GM12878 (cell line): ENCODE measurements at regions not wholly inside any gene's neighbourhood (a gene's known extent, or its start where the extent isn't known, plus 50 kb on each side); places are given as distances from the start of the nearest gene placed in this dataset.

ENCODE experiments used
- ATAC-seq: fragments of 200-7000 bp; cut with Tn5 transposase; 3 replicates; pipeline ENCODE4 v1.9.1; 2020; ENCODE audit warnings: mild to moderate bottlenecking, moderate library complexity
- BruUV-seq: library from RNA; stranded (reverse); fragments of 400-500 nt; replicated peaks from 2 replicates; lab custom pipeline; 2021; lab: Mats Ljungman, UMichigan
- CTCF ChIA-PET: fragments of 300-600 bp; sonication (Branson Sonifier 250); formaldehyde crosslinking; extraction: SDS; loops from one replicate; lab custom pipeline; 2021; ENCODE audit warnings: inconsistent platforms; lab: Yijun Ruan, JAX
- POLR2A ChIA-PET: fragments of 350-600 bp; formaldehyde crosslinking; extraction: SDS; loops from one replicate; lab custom pipeline; 2021; ENCODE audit warnings: inconsistent platforms; lab: Charles Lee
- RAD21 ChIA-PET: fragments of 300-600 bp; sonication (Branson Sonifier 250); formaldehyde crosslinking; loops from one replicate; lab custom pipeline; 2023; ENCODE audit warnings: antibody characterized with exemption; ENCODE audit not compliant: unreplicated experiment; lab: Charles Lee
- SMC1A ChIA-PET: fragments of 300-600 bp; sonication (Branson Sonifier 250); formaldehyde crosslinking; loops from one replicate; lab custom pipeline; 2023; ENCODE audit not compliant: unreplicated experiment, uncharacterized antibody; lab: Charles Lee
- DNase-seq: peaks from one replicate; pipeline ENCODE4 v3.0.0-alpha.2; 2011; ENCODE audit warnings: low read depth, low spot score
- FAIRE-seq: peaks from 3 replicates; lab custom pipeline; 2011; peaks lifted over from hg19 to GRCh38; lab: Jason Lieb, UNC
- H2AFZ ChIP-seq: 2 replicates; pipeline ENCODE4 v1.6.0; 2011; ENCODE audit warnings: low read depth, low read length, control low read depth; ENCODE audit not compliant: control insufficient read depth
- H3K27ac ChIP-seq: 2 replicates; pipeline ENCODE4 v1.5.1; 2011; ENCODE audit warnings: control low read depth; ENCODE audit not compliant: control insufficient read depth, insufficient read depth
- H3K27me3 ChIP-seq, 2 experiments: replicated peaks in 1 of 2; 2 replicates each; pipeline versions ENCODE4 v1.6.0 to v1.6.1; 2011; ENCODE audit warnings: low read length in 1 of 2; ENCODE audit not compliant: control insufficient read depth in 2 of 2, insufficient read depth in 2 of 2
- H3K36me3 ChIP-seq, 2 experiments: 2 replicates each; pipeline ENCODE4 v1.5.1; 2011; ENCODE audit warnings: low read length in 1 of 2; ENCODE audit not compliant: control insufficient read depth in 2 of 2, insufficient read depth in 2 of 2
- H3K4me1 ChIP-seq: 2 replicates; pipeline ENCODE4 v1.6.1; 2011; ENCODE audit warnings: mild to moderate bottlenecking, low read length, moderate library complexity, mixed read lengths; ENCODE audit not compliant: control insufficient read depth, insufficient read depth
- H3K4me2 ChIP-seq: 2 replicates; pipeline ENCODE4 v1.6.0; 2011; ENCODE audit warnings: control low read depth; ENCODE audit not compliant: control insufficient read depth, insufficient read depth
- H3K4me3 ChIP-seq: fragments of 200-600 bp; sonication (generic); 2 replicates; pipeline ENCODE4 v1.5.1; 2016
- H3K79me2 ChIP-seq: 2 replicates; pipeline ENCODE4 v1.6.0; 2011; ENCODE audit warnings: low read length; ENCODE audit not compliant: control insufficient read depth, insufficient read depth
- H3K9ac ChIP-seq: 2 replicates; pipeline ENCODE4 v1.8.0; 2011; ENCODE audit warnings: low read length, control low read depth, mixed read lengths; ENCODE audit not compliant: control insufficient read depth, insufficient read depth
- H3K9me3 ChIP-seq: replicated peaks from 3 replicates; pipeline ENCODE4 v1.5.1; 2011; ENCODE audit warnings: mild to moderate bottlenecking, low read length; ENCODE audit not compliant: control insufficient read depth, insufficient read depth
- H4K20me1 ChIP-seq: 2 replicates; pipeline ENCODE4 v1.6.0; 2011; ENCODE audit not compliant: control insufficient read depth, insufficient read depth
- EGR1 ChIP-seq, 2 experiments: IDR thresholded peaks; 1 replicate in 1 of 2; 2 replicates in 1 of 2; pipeline ENCODE4 v1.6.1; 2011 to 2012; ENCODE audit warnings: low read depth in 2 of 2, low read length in 2 of 2, borderline replicate concordance in 1 of 2, mild to moderate bottlenecking in 1 of 2, moderate library complexity in 1 of 2
- NBN ChIP-seq: fragments of 450-650 bp; IDR thresholded peaks from 2 replicates; pipeline ENCODE4 v1.6.1; 2016
- NFXL1 ChIP-seq: fragments of 450-650 bp; IDR thresholded peaks from 2 replicates; pipeline ENCODE4 v1.6.1; 2017; ENCODE audit warnings: antibody characterized with exemption, mild to moderate bottlenecking, borderline replicate concordance
- RELA ChIP-seq: fragments of 450-650 bp; IDR thresholded peaks from 2 replicates; pipeline ENCODE4 v1.8.0; 2014; ENCODE audit warnings: borderline replicate concordance; ENCODE audit not compliant: partially characterized antibody
- SKIL ChIP-seq: fragments of 450-650 bp; IDR thresholded peaks from 2 replicates; pipeline ENCODE4 v1.6.1; 2017; ENCODE audit warnings: mild to moderate bottlenecking, low read depth, inconsistent platforms; ENCODE audit not compliant: poor library complexity, severe bottlenecking
- SMAD5 ChIP-seq: IDR thresholded peaks from 2 replicates; pipeline ENCODE4 v1.6.1; 2016; ENCODE audit warnings: antibody characterized with exemption, low read depth
- SMC3 ChIP-seq: IDR thresholded peaks from 2 replicates; pipeline ENCODE4 v1.6.1; 2011; ENCODE audit warnings: low read length, improper control_type of control experiment, borderline replicate concordance
- TCF12 ChIP-seq: IDR thresholded peaks from 2 replicates; pipeline ENCODE4 v1.6.1; 2011; ENCODE audit warnings: low read depth, mild to moderate bottlenecking, low read length
- ZNF217 ChIP-seq: fragments of 450-650 bp; IDR thresholded peaks from 2 replicates; pipeline ENCODE4 v1.6.1; 2017; ENCODE audit warnings: antibody characterized with exemption, mild to moderate bottlenecking
- ZNF622 ChIP-seq: fragments of 450-650 bp; IDR thresholded peaks from 2 replicates; pipeline ENCODE4 v1.6.1; 2017; ENCODE audit warnings: mild to moderate bottlenecking, inconsistent platforms
- ZNF687 ChIP-seq: fragments of 450-650 bp; IDR thresholded peaks from 2 replicates; pipeline ENCODE4 v1.6.1; 2017; ENCODE audit warnings: mild to moderate bottlenecking, moderate library complexity
- ZZZ3 ChIP-seq: IDR thresholded peaks from 2 replicates; pipeline ENCODE4 v1.6.1; 2011; ENCODE audit warnings: low read depth; ENCODE audit not compliant: control insufficient read depth, insufficient read length
- WGBS: methylation state at CpG from one replicate; pipeline ENCODE4 v1.1.6; 2016; ENCODE audit warnings: low lambda C conversion rate; ENCODE audit not compliant: insufficient replicate concordance, insufficient coverage; ENCODE audit errors: missing lambda C conversion rate; 5-methylcytosine and 5-hydroxymethylcytosine counted together
- in situ Hi-C: fragments of 300-500 bp; cut with MboI; formaldehyde crosslinking; loops from 9 replicates; pipeline ENCODE4 v1.14.3; 2018; ENCODE audit warnings: mixed read lengths
- intact Hi-C: fragments of 100-400 bp; cut with micrococcal nuclease; formaldehyde crosslinking; loops from one replicate; pipeline ENCODE4 v1.14.2; 2022; ENCODE audit not compliant: unreplicated experiment

- DNase-seq (no peak), FAIRE-seq (no peak), ATAC-seq (no peak)
- ChIA-PET SMC1A (no interaction called here), POLR2A (no interaction called here), RAD21 (no interaction called here), CTCF (no interaction called here)
- WGBS = 21% methylated on average over 2 of the region's 2 CpGs
- no peak overlapping the region for H3K4me2 ChIP-seq
- no peak overlapping the region for H3K9ac ChIP-seq
- no peak overlapping the region for H3K27ac ChIP-seq
- in situ Hi-C loops = no loop called here
- no TSS peak for BruUV-seq
- H3K36me3 ChIP-seq = no peaks in the 10 kb centered on the region
- H3K4me1 ChIP-seq = no peaks in the 10 kb centered on the region
- no peak overlapping the region for H3K4me3 ChIP-seq
- no peaks in the 10 kb centered on the region for H4K20me1 ChIP-seq
- no peaks in the 10 kb centered on the region for H3K27me3 ChIP-seq
- no peak for TF ChIP-seq SKIL
- TF ChIP-seq RELA = no peak
- TF ChIP-seq ZNF622 = no peak
- H3K9me3 ChIP-seq = no peaks in the 10 kb centered on the region
- no peaks in the 10 kb centered on the region for H3K79me2 ChIP-seq
- intact Hi-C loops = no loop called here
- no peak overlapping the region for H2AFZ ChIP-seq
These were observed 824.5 kb upstream of the HTR2C start for GRCh38 chrX:113759422-113759821.

GRCh38 chrX:113747274-113747973 lies 836.5 kb upstream of the HTR2C start:
- BruUV-seq = no TSS peak
- SMC1A ChIA-PET = interaction anchor here (1.0 kb wide), 1 partner anchor 31 kb away, joined by 3 read pairs; no protein-coding TSS in a partner anchor
- CTCF ChIA-PET = no interaction called here
- POLR2A ChIA-PET = no interaction called here
- H3K4me3 ChIP-seq = no peak overlapping the region
- H3K4me2 ChIP-seq = no peak overlapping the region
- no peaks in the 10 kb centered on the region for H4K20me1 ChIP-seq
- H3K79me2 ChIP-seq = no peaks in the 10 kb centered on the region
- RAD21 ChIA-PET = no interaction called here
- H2AFZ ChIP-seq = no peak overlapping the region
- in situ Hi-C loops = no loop called here
- intact Hi-C loops = loop anchor here (10.0 kb wide), 2 partner anchors 273 to 483 kb away; no protein-coding TSS in a partner anchor
- ATAC-seq (peak; percentile 55), FAIRE-seq (no peak), DNase-seq (no peak)
- H3K9me3 ChIP-seq = no peaks in the 10 kb centered on the region; the same call in 2 of the 3 replicates
- no peak overlapping the region for H3K27ac ChIP-seq
- H3K27me3 ChIP-seq = no peaks in the 10 kb centered on the region
- H3K36me3 ChIP-seq = no peaks in the 10 kb centered on the region
- H3K9ac ChIP-seq = no peak overlapping the region
- WGBS = 0% methylated on average over 1 of the region's 1 CpG
- no peaks in the 10 kb centered on the region for H3K4me1 ChIP-seq
- no peak for TF ChIP-seq ZZZ3
- TF ChIP-seq ZNF622 = no peak
- no peak for TF ChIP-seq ZNF217
- no peak for TF ChIP-seq NBN
- TF ChIP-seq SMC3 = no peak
- TF ChIP-seq TCF12 = no peak
- TF ChIP-seq SMAD5 = no peak
- TF ChIP-seq EGR1 (IDR thresholded peaks at IDR 0.05; ENCODE audit: borderline replicate concordance in 1 of 2, low read depth in 2 of 2, low read length in 2 of 2) = no peak
- TF ChIP-seq NFXL1 = no peak
- TF ChIP-seq ZNF687 = no peak
